A673 (cell line): ENCODE measurements at regions not wholly inside any gene's neighbourhood (a gene's known extent, or its start where the extent isn't known, plus 50 kb on each side); places are given as distances from the start of the nearest gene placed in this dataset.

ENCODE experiments used
- BruUV-seq: library from RNA; stranded (reverse); fragments of 400-500 nt; replicated peaks from 2 replicates; lab custom pipeline; 2021; lab: Mats Ljungman, UMichigan
- CTCF ChIA-PET: fragments of 300-600 bp; sonication (Branson Sonifier 250); formaldehyde crosslinking; loops from one replicate; lab custom pipeline; 2022; ENCODE audit warnings: antibody characterized with exemption; lab: Charles Lee
- POLR2A ChIA-PET: fragments of 300-600 bp; sonication (Branson Sonifier 250); formaldehyde crosslinking; loops from one replicate; lab custom pipeline; 2022; ENCODE audit warnings: antibody characterized with exemption; ENCODE audit not compliant: low non-redundant PET; lab: Charles Lee
- DNase-seq: peaks from one replicate; pipeline ENCODE4 v3.0.0-alpha.2; 2015; ENCODE audit warnings: low spot score
- H3K27ac ChIP-seq: fragments of 200-600 bp; sonication (generic); 2 replicates; pipeline ENCODE4 v1.5.1; 2016; ENCODE audit warnings: mixed run types, low read depth, mild to moderate bottlenecking, mixed read lengths, antibody characterized with exemption, low read length; ENCODE audit not compliant: poor library complexity, severe bottlenecking
- H3K27me3 ChIP-seq: fragments of 200-600 bp; sonication (generic); replicated peaks from 2 replicates; pipeline ENCODE4 v1.6.1; 2017; ENCODE audit warnings: mixed run types, low read depth, mild to moderate bottlenecking, mixed read lengths, antibody characterized with exemption, low read length; ENCODE audit not compliant: insufficient read depth, poor library complexity
- H3K36me3 ChIP-seq: fragments of 200-600 bp; sonication (generic); 2 replicates; pipeline ENCODE4 v1.6.1; 2016; ENCODE audit warnings: mixed run types, mild to moderate bottlenecking, mixed read lengths, antibody characterized with exemption, low read length; ENCODE audit not compliant: insufficient read depth, poor library complexity, severe bottlenecking
- H3K4me1 ChIP-seq: fragments of 200-600 bp; sonication (generic); 2 replicates; pipeline ENCODE4 v1.6.1; 2017; ENCODE audit warnings: mixed run types, mild to moderate bottlenecking, mixed read lengths, antibody characterized with exemption, low read length; ENCODE audit not compliant: insufficient read depth, poor library complexity, severe bottlenecking
- H3K4me3 ChIP-seq: fragments of 200-600 bp; sonication (generic); 2 replicates; pipeline ENCODE4 v1.5.1; 2016; ENCODE audit warnings: low read depth, mixed run types, mild to moderate bottlenecking, mixed read lengths, low read length; ENCODE audit not compliant: poor library complexity, severe bottlenecking
- H3K9me3 ChIP-seq: fragments of 200-600 bp; sonication (generic); 2 replicates; pipeline ENCODE4 v1.6.1; 2016; ENCODE audit warnings: mixed run types, low read depth, mild to moderate bottlenecking, mixed read lengths, antibody characterized with exemption, low read length; ENCODE audit not compliant: poor library complexity, severe bottlenecking
- EZH2 ChIP-seq: fragments of 200-600 bp; sonication (generic); IDR thresholded peaks from 2 replicates; pipeline ENCODE4 v1.6.1; 2017; ENCODE audit warnings: borderline replicate concordance, low read depth, mild to moderate bottlenecking, mixed read lengths, antibody characterized with exemption, low read length; ENCODE audit not compliant: poor library complexity, severe bottlenecking
- intact Hi-C: fragments of 100-400 bp; cut with micrococcal nuclease; formaldehyde crosslinking; loops from one replicate; pipeline ENCODE4 v1.10.0; 2022; ENCODE audit not compliant: unreplicated experiment
- TF ChIP-seq, protein P1 (sequence below): fragments of 300-800, 200-600 bp; sonication (generic); conservative IDR thresholded peaks from 2 replicates; pipeline ENCODE4 v1.5.1; 2017; ENCODE audit warnings: low read depth, mild to moderate bottlenecking, antibody characterized with exemption, low read length, moderate library complexity, mixed read lengths

- no TSS peak for BruUV-seq
- TF ChIP-seq EZH2, result no peak
- TF ChIP-seq, protein P1, sequence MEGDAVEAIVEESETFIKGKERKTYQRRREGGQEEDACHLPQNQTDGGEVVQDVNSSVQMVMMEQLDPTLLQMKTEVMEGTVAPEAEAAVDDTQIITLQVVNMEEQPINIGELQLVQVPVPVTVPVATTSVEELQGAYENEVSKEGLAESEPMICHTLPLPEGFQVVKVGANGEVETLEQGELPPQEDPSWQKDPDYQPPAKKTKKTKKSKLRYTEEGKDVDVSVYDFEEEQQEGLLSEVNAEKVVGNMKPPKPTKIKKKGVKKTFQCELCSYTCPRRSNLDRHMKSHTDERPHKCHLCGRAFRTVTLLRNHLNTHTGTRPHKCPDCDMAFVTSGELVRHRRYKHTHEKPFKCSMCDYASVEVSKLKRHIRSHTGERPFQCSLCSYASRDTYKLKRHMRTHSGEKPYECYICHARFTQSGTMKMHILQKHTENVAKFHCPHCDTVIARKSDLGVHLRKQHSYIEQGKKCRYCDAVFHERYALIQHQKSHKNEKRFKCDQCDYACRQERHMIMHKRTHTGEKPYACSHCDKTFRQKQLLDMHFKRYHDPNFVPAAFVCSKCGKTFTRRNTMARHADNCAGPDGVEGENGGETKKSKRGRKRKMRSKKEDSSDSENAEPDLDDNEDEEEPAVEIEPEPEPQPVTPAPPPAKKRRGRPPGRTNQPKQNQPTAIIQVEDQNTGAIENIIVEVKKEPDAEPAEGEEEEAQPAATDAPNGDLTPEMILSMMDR, result no peak
- H3K27ac ChIP-seq, result no peak overlapping the region
- ChIA-PET POLR2A (no interaction called here), CTCF (no interaction called here)
- H3K9me3 ChIP-seq, result no peaks in the 10 kb centered on the region
- no peak overlapping the region for H3K4me3 ChIP-seq
- DNase-seq, result no peak
- no peaks in the 10 kb centered on the region for H3K4me1 ChIP-seq
- H3K27me3 ChIP-seq, result peaks cover 32% of the 10 kb centered on the region
- intact Hi-C loops, result no loop called here
- no peaks in the 10 kb centered on the region for H3K36me3 ChIP-seq
These were observed 76.2 kb upstream of the OLIG3 start for GRCh38 chr6:137570393-137570792.

- Histone ChIP-seq H3K4me3 (no peak overlapping the region), H3K4me1 (no peaks in the 10 kb centered on the region), H3K27ac (no peak overlapping the region), H3K36me3 (no peaks in the 10 kb centered on the region), H3K27me3 (peaks cover 32% of the 10 kb centered on the region), H3K9me3 (no peaks in the 10 kb centered on the region)
- intact Hi-C loops, result no loop called here
- ChIA-PET POLR2A (no interaction called here), CTCF (no interaction called here)
- peak; percentile 35 for DNase-seq
- no TSS peak for BruUV-seq
- no peak for TF ChIP-seq EZH2
- TF ChIP-seq, protein P1, result peak; percentile 61
These were observed 77.7 kb upstream of the OLIG3 start for GRCh38 chr6:137571854-137572253.

DNA sequence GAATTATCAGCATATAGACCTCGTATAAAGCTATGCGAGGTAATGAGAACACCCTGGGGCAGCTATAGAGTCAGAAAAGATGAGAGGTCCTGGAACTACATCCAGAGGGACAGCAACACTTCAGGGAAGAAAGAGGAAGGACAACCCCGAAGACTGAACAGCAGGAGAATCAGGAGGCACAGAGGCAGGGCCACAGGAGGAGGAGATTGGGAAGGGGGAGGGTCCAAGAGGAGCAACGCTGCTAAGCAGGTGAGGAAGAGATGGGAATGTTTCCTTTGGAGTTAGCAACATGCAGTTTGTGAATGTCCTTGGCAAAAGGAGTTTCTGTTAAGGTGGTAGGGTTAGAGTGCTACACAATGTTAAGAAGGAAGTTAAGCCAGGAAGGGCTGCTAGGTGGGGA is 79.5 kb upstream of the OLIG3 start:
- intact Hi-C loops, result no loop called here
- no peak for TF ChIP-seq EZH2
- TF ChIP-seq, protein P1, result no peak
- DNase-seq, result no peak
- Histone ChIP-seq H3K4me1 (no peaks in the 10 kb centered on the region), H3K36me3 (no peaks in the 10 kb centered on the region), H3K4me3 (no peak overlapping the region), H3K27me3 (peaks cover 32% of the 10 kb centered on the region), H3K9me3 (no peaks in the 10 kb centered on the region), H3K27ac (no peak overlapping the region)
- CTCF ChIA-PET, result no interaction called here
- POLR2A ChIA-PET, result no interaction called here
- no TSS peak for BruUV-seq
